ENCODE measurements at regions not wholly inside any gene's neighbourhood (a gene's known extent, or its start where the extent isn't known, plus 50 kb on each side); places are given as distances from the start of the nearest gene placed in this dataset.

GRCh38 chr4:79087071-79087470 lies 147.8 kb upstream of the PAQR3 start:
- no peak overlapping the region for H3K27ac ChIP-seq (ENCODE audit: low read length)
- H3K4me2 ChIP-seq (ENCODE audit: low read length): no peak overlapping the region
- H3K4me3 ChIP-seq (ENCODE audit: low read length): no peak overlapping the region
- H4K20me1 ChIP-seq (ENCODE audit: insufficient read depth): no peaks in the 10 kb centered on the region
- no peak overlapping the region for H2AFZ ChIP-seq (ENCODE audit: low read depth, low read length)
- no peaks in the 10 kb centered on the region for H3K9me3 ChIP-seq (ENCODE audit: low read length)
- H3K79me2 ChIP-seq (replicated peaks; ENCODE audit: insufficient read depth, low read length): no peaks in the 10 kb centered on the region
- TF ChIP-seq MXI1 (conservative IDR thresholded peaks at IDR 0.05; ENCODE audit: poor library complexity, severe bottlenecking) (no peak), REST (IDR thresholded peaks at IDR 0.05; ENCODE audit: borderline replicate concordance) (no peak), EP300 (conservative IDR thresholded peaks at IDR 0.05; ENCODE audit: poor library complexity, severe bottlenecking) (no peak), POLR2AphosphoS5 (IDR thresholded peaks at IDR 0.05) (no peak), SMC3 (conservative IDR thresholded peaks at IDR 0.05; ENCODE audit: poor library complexity) (no peak), TAF1 (IDR thresholded peaks at IDR 0.05; ENCODE audit: low read depth) (no peak)
- no peaks in the 10 kb centered on the region for H3K36me3 ChIP-seq (ENCODE audit: insufficient read depth, low read length)
- H3K9ac ChIP-seq (ENCODE audit: low read length): no peak overlapping the region
- no peaks in the 10 kb centered on the region for H3K9me2 ChIP-seq (ENCODE audit: insufficient read depth, low read length)
- H3F3A ChIP-seq (ENCODE audit: insufficient read depth, low read length, poor library complexity, severe bottlenecking): no peaks in the 10 kb centered on the region
- H3K27me3 ChIP-seq (ENCODE audit: insufficient read depth, low read depth, low read length): no peaks in the 10 kb centered on the region

GRCh38 chr4:79083406-79084010 lies 144.3 kb upstream of the PAQR3 start:
- Histone ChIP-seq H3K4me3 (ENCODE audit: low read length) (no peak overlapping the region), H3K27me3 (ENCODE audit: insufficient read depth, low read depth, low read length) (no peaks in the 10 kb centered on the region), H3K9me3 (ENCODE audit: low read length) (no peaks in the 10 kb centered on the region), H3K27ac (ENCODE audit: low read length) (no peak overlapping the region), H3K36me3 (ENCODE audit: insufficient read depth, low read length) (no peaks in the 10 kb centered on the region), H2AFZ (ENCODE audit: low read depth, low read length) (no peak overlapping the region), H3F3A (ENCODE audit: insufficient read depth, low read length, poor library complexity, severe bottlenecking) (no peaks in the 10 kb centered on the region), H4K20me1 (ENCODE audit: insufficient read depth) (no peaks in the 10 kb centered on the region), H3K4me2 (ENCODE audit: low read length) (no peak overlapping the region), H3K9ac (ENCODE audit: low read length) (no peak overlapping the region), H3K9me2 (ENCODE audit: insufficient read depth, low read length) (no peaks in the 10 kb centered on the region), H3K79me2 (replicated peaks; ENCODE audit: insufficient read depth, low read length) (no peaks in the 10 kb centered on the region)
- TF ChIP-seq RAD21 (conservative IDR thresholded peaks at IDR 0.05) (no peak), CTCF (IDR thresholded peaks at IDR 0.05; ENCODE audit: poor library complexity, severe bottlenecking) (no peak), EP300 (conservative IDR thresholded peaks at IDR 0.05; ENCODE audit: poor library complexity, severe bottlenecking) (peak; percentile 19)

GRCh38 chr4:79082997-79083396 lies 143.8 kb upstream of the PAQR3 start:
- no peaks in the 10 kb centered on the region for H3K9me3 ChIP-seq (ENCODE audit: low read length)
- no peak for TF ChIP-seq TAF1 (IDR thresholded peaks at IDR 0.05; ENCODE audit: low read depth)
- TF ChIP-seq EZH2 (IDR thresholded peaks at IDR 0.05; ENCODE audit: borderline replicate concordance, insufficient read depth, low read length, poor library complexity, severe bottlenecking): no peak
- no peak for TF ChIP-seq REST (IDR thresholded peaks at IDR 0.05; ENCODE audit: borderline replicate concordance)
- TF ChIP-seq SMC3 (conservative IDR thresholded peaks at IDR 0.05; ENCODE audit: poor library complexity): no peak
- no peak for TF ChIP-seq POLR2AphosphoS5 (IDR thresholded peaks at IDR 0.05)
- TF ChIP-seq EP300 (conservative IDR thresholded peaks at IDR 0.05; ENCODE audit: poor library complexity, severe bottlenecking): no peak
- no peak for TF ChIP-seq CTCF (IDR thresholded peaks at IDR 0.05; ENCODE audit: poor library complexity, severe bottlenecking)
- TF ChIP-seq RAD21 (conservative IDR thresholded peaks at IDR 0.05): no peak
- TF ChIP-seq MXI1 (conservative IDR thresholded peaks at IDR 0.05; ENCODE audit: poor library complexity, severe bottlenecking): no peak
- H2AFZ ChIP-seq (ENCODE audit: low read depth, low read length): no peak overlapping the region
- H3K4me3 ChIP-seq (ENCODE audit: low read length): no peak overlapping the region
- H3F3A ChIP-seq (ENCODE audit: insufficient read depth, low read length, poor library complexity, severe bottlenecking): no peaks in the 10 kb centered on the region
- no peaks in the 10 kb centered on the region for H3K27me3 ChIP-seq (ENCODE audit: insufficient read depth, low read depth, low read length)
- no peak overlapping the region for H3K27ac ChIP-seq (ENCODE audit: low read length)
- H3K9me2 ChIP-seq (ENCODE audit: insufficient read depth, low read length): no peaks in the 10 kb centered on the region
- no peaks in the 10 kb centered on the region for H4K20me1 ChIP-seq (ENCODE audit: insufficient read depth)
- H3K4me2 ChIP-seq (ENCODE audit: low read length): no peak overlapping the region
- H3K36me3 ChIP-seq (ENCODE audit: insufficient read depth, low read length): no peaks in the 10 kb centered on the region
- no peaks in the 10 kb centered on the region for H3K79me2 ChIP-seq (replicated peaks; ENCODE audit: insufficient read depth, low read length)
- H3K9ac ChIP-seq (ENCODE audit: low read length): no peak overlapping the region
